Vagina (tissue), 2 donors: ENCODE measurements at regions not wholly inside any gene's neighbourhood (a gene's known extent, or its start where the extent isn't known, plus 50 kb on each side); places are given as distances from the start of the nearest gene placed in this dataset.

Experiments
- POLR2AphosphoS5 ChIP-seq, 2 donors: sonication (generic); formaldehyde crosslinking; IDR thresholded peaks; one replicate each; pipeline ENCODE4 v1.9.0; 2017; ENCODE audit warnings: antibody characterized with exemption in 2 of 2, mild to moderate bottlenecking in 2 of 2, low read depth in 1 of 2; ENCODE audit not compliant: insufficient read depth in 1 of 2
- TF ChIP-seq, protein P1 (sequence below), 3 experiments: fragments of 450-650 bp in 2 of 3; fragments of 200-600 bp in 1 of 3; sonication (generic) in 1 of 3; IDR thresholded peaks; one replicate each; pipeline ENCODE4 v1.5.1; 2017 to 2019; ENCODE audit warnings: antibody characterized with exemption in 3 of 3, mild to moderate bottlenecking in 2 of 3, moderate library complexity in 2 of 3

DNA sequence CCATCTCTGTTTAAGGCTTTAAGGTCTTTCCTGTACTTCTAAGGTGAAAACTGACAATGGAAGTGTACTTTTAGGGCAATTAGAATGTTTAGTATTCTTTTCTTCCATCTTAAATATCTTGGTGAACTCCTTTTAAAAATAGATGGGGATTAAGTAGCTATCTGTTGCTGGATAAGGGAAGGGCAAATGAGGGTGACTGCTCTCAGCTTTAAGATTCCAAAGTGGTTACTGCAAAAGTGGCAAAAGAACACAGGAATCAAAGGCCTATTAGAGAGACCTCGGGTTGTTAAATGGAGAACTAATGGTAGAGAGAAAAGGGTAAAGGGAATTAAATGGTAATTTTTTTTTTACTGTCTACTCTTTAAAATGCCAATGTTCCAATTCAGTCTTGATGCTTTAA, 774.1 kb upstream of the B3GALT2 start:
- TF ChIP-seq POLR2AphosphoS5 (IDR thresholded peaks at IDR 0.05; ENCODE audit: insufficient read depth in 1 of 2, low read depth in 1 of 2), result no peak
- TF ChIP-seq, protein P1, sequence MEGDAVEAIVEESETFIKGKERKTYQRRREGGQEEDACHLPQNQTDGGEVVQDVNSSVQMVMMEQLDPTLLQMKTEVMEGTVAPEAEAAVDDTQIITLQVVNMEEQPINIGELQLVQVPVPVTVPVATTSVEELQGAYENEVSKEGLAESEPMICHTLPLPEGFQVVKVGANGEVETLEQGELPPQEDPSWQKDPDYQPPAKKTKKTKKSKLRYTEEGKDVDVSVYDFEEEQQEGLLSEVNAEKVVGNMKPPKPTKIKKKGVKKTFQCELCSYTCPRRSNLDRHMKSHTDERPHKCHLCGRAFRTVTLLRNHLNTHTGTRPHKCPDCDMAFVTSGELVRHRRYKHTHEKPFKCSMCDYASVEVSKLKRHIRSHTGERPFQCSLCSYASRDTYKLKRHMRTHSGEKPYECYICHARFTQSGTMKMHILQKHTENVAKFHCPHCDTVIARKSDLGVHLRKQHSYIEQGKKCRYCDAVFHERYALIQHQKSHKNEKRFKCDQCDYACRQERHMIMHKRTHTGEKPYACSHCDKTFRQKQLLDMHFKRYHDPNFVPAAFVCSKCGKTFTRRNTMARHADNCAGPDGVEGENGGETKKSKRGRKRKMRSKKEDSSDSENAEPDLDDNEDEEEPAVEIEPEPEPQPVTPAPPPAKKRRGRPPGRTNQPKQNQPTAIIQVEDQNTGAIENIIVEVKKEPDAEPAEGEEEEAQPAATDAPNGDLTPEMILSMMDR (IDR thresholded peaks at IDR 0.05), result no peak
